Keratinocyte (primary cell): ENCODE measurements at regions not wholly inside any gene's neighbourhood (a gene's known extent, or its start where the extent isn't known, plus 50 kb on each side); places are given as distances from the start of the nearest gene placed in this dataset.

ENCODE experiments used
- DNase-seq: peaks from one replicate; pipeline ENCODE4 v3.0.0-alpha.2; 2011; ENCODE audit warnings: low read depth, missing footprints, low spot score
- FAIRE-seq: peaks from 2 replicates; lab custom pipeline; 2011; peaks lifted over from hg19 to GRCh38; lab: Jason Lieb, UNC
- H2AFZ ChIP-seq: 2 replicates; pipeline ENCODE4 v1.6.0; 2012; ENCODE audit warnings: low read length, control low read depth, inconsistent platforms; ENCODE audit not compliant: control insufficient read depth
- H3K27ac ChIP-seq: 2 replicates; pipeline ENCODE4 v1.5.1; 2011; ENCODE audit warnings: low read length; ENCODE audit not compliant: control insufficient read depth, insufficient read depth
- H3K27me3 ChIP-seq: 3 replicates; pipeline ENCODE4 v1.6.0; 2011; ENCODE audit warnings: low read length; ENCODE audit not compliant: control insufficient read depth, insufficient read depth; ENCODE audit errors: extremely low read depth
- H3K36me3 ChIP-seq, 2 experiments: 2 replicates in 1 of 2; 3 replicates in 1 of 2; pipeline ENCODE4 v1.5.1; 2011; ENCODE audit warnings: low read length in 2 of 2, mild to moderate bottlenecking in 1 of 2; ENCODE audit not compliant: control insufficient read depth in 2 of 2, insufficient read depth in 2 of 2; ENCODE audit errors: extremely low read depth in 1 of 2
- H3K4me1 ChIP-seq: 3 replicates; pipeline ENCODE4 v1.5.1; 2011; ENCODE audit warnings: low read length; ENCODE audit not compliant: control insufficient read depth, insufficient read depth; ENCODE audit errors: extremely low read depth
- H3K4me2 ChIP-seq: 3 replicates; pipeline ENCODE4 v1.6.0; 2011; ENCODE audit warnings: low read depth, low read length; ENCODE audit not compliant: control insufficient read depth, insufficient read depth; ENCODE audit errors: extremely low read depth
- H3K4me3 ChIP-seq, 3 experiments: fragments of 200-600 bp in 1 of 3; sonication (generic) in 1 of 3; 2 replicates in 2 of 3; 3 replicates in 1 of 3; pipeline ENCODE4 v1.5.1; 2011 to 2016; ENCODE audit warnings: low read length in 3 of 3, mild to moderate bottlenecking in 3 of 3, control low read depth in 2 of 3, inconsistent platforms in 1 of 3, low read depth in 1 of 3, mixed read lengths in 1 of 3, mixed run types in 1 of 3, moderate library complexity in 1 of 3; ENCODE audit not compliant: control insufficient read depth in 2 of 3, insufficient read depth in 2 of 3; ENCODE audit errors: extremely low read depth in 1 of 3
- H3K79me2 ChIP-seq: 2 replicates; pipeline ENCODE4 v1.6.0; 2012; ENCODE audit warnings: low read length; ENCODE audit not compliant: control insufficient read depth, insufficient read depth
- H3K9ac ChIP-seq: 3 replicates; pipeline ENCODE4 v1.6.0; 2011; ENCODE audit warnings: low read length; ENCODE audit not compliant: control insufficient read depth, insufficient read depth; ENCODE audit errors: extremely low read depth
- H3K9me1 ChIP-seq: 3 replicates; pipeline ENCODE4 v1.6.0; 2011; ENCODE audit warnings: low read length; ENCODE audit not compliant: control insufficient read depth, insufficient read depth; ENCODE audit errors: extremely low read depth
- H3K9me3 ChIP-seq: 2 replicates; pipeline ENCODE4 v1.5.1; 2012; ENCODE audit warnings: low read depth, low read length; ENCODE audit not compliant: control insufficient read depth
- H4K20me1 ChIP-seq: 3 replicates; pipeline ENCODE4 v1.6.0; 2011; ENCODE audit warnings: low read length; ENCODE audit not compliant: control insufficient read depth, insufficient read depth; ENCODE audit errors: extremely low read depth
- EZH2 ChIP-seq: IDR thresholded peaks from one replicate; pipeline ENCODE4 v1.6.1; 2012; ENCODE audit warnings: inconsistent platforms, mild to moderate bottlenecking, low read length, moderate library complexity
- dilution Hi-C: fragments of 300-500 bp; cut with MboI; formaldehyde crosslinking; loops from one replicate; pipeline ENCODE4 v1.7.0; 2020; ENCODE audit warnings: low sequenced_read_pairs; ENCODE audit not compliant: extremely low pct_ligation_motif_present
- TF ChIP-seq, protein P1 (sequence below), 3 experiments: IDR thresholded peaks in 1 of 3; conservative IDR thresholded peaks in 1 of 3; optimal IDR thresholded peaks in 1 of 3; 2 replicates in 2 of 3; 3 replicates in 1 of 3; pipeline versions ENCODE3 to v1.5.1; 2011; ENCODE audit warnings: low read length in 3 of 3, mild to moderate bottlenecking in 3 of 3, moderate library complexity in 2 of 3, control low read depth in 1 of 3, inconsistent platforms in 1 of 3; ENCODE audit not compliant: insufficient read depth in 2 of 3; ENCODE audit errors: extremely low read depth in 1 of 3

GRCh38 chr14:30445852-30446251, 113.1 kb upstream of the G2E3 start:
- dilution Hi-C loops, result no loop called here
- Histone ChIP-seq H3K79me2 (no peaks in the 10 kb centered on the region), H3K4me2 (no peak overlapping the region), H3K9ac (no peak overlapping the region), H4K20me1 (no peaks in the 10 kb centered on the region), H3K4me3 (no peak overlapping the region), H3K27me3 (no peaks in the 10 kb centered on the region), H3K4me1 (no peaks in the 10 kb centered on the region), H2AFZ (no peak overlapping the region), H3K9me1 (no peaks in the 10 kb centered on the region), H3K36me3 (no peaks in the 10 kb centered on the region), H3K9me3 (no peaks in the 10 kb centered on the region), H3K27ac (no peak overlapping the region)
- DNase-seq, result no peak
- no peak for TF ChIP-seq EZH2
- TF ChIP-seq, protein P1, sequence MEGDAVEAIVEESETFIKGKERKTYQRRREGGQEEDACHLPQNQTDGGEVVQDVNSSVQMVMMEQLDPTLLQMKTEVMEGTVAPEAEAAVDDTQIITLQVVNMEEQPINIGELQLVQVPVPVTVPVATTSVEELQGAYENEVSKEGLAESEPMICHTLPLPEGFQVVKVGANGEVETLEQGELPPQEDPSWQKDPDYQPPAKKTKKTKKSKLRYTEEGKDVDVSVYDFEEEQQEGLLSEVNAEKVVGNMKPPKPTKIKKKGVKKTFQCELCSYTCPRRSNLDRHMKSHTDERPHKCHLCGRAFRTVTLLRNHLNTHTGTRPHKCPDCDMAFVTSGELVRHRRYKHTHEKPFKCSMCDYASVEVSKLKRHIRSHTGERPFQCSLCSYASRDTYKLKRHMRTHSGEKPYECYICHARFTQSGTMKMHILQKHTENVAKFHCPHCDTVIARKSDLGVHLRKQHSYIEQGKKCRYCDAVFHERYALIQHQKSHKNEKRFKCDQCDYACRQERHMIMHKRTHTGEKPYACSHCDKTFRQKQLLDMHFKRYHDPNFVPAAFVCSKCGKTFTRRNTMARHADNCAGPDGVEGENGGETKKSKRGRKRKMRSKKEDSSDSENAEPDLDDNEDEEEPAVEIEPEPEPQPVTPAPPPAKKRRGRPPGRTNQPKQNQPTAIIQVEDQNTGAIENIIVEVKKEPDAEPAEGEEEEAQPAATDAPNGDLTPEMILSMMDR (optimal IDR thresholded peaks at IDR 0.05 in 1 of 3, IDR thresholded peaks at IDR 0.05 in 1 of 3, conservative IDR thresholded peaks at IDR 0.05 in 1 of 3; ENCODE audit: extremely low read depth in 1 of 3, insufficient read depth in 2 of 3, low read length in 3 of 3), result no peak
- FAIRE-seq, result no peak

DNA sequence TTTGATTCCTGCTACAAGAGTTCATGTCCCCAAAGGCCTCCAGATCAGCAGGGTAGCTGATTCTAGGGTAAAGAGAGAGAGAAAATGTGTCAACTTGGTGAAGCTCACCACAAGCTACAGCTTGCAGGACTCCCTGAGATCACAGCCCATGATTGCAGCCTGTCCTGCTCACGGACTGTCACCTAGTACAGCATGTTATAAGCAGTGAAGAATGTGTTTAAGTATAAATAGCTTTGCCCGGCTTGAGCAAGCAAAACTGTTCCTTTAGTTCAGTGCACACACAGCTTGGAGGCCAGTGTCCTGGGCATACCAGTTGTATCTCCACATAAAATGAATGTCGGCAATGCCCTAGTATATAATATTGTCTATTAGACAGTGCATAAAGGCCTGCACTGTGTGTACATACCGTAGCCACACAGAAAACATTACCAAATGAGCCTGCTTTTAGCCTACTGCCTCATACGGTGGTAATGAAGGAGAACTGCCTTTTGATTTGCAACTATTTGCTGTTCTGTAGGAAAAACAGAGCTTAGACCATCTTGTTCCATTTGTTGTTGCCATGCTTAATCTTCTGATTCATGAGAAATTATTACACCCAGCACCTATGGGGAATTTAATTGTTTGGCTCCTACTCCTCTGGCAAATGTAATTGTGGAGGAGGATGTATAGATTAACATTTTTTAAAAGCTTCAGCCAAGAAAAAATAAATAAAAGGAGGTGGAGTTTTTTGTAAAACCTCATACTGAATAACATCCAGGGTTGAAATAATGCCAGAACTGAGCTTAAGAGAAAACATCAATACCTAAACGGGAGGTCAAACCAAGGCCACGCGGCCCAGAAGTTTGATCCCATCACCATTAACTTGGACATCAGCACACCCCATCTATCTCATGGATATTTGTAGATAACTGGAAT, 108.1 kb upstream of the G2E3 start:
- FAIRE-seq, result no peak
- dilution Hi-C loops, result no loop called here
- no peaks in the 10 kb centered on the region for H3K4me1 ChIP-seq
- no peaks in the 10 kb centered on the region for H3K27me3 ChIP-seq
- no peaks in the 10 kb centered on the region for H4K20me1 ChIP-seq
- no peak for DNase-seq
- no peak overlapping the region for H2AFZ ChIP-seq
- no peaks in the 10 kb centered on the region for H3K79me2 ChIP-seq
- no peaks in the 10 kb centered on the region for H3K36me3 ChIP-seq
- no peaks in the 10 kb centered on the region for H3K9me1 ChIP-seq
- no peak for TF ChIP-seq EZH2
- TF ChIP-seq, protein P1 (optimal IDR thresholded peaks at IDR 0.05 in 1 of 3, IDR thresholded peaks at IDR 0.05 in 1 of 3, conservative IDR thresholded peaks at IDR 0.05 in 1 of 3; ENCODE audit: extremely low read depth in 1 of 3, insufficient read depth in 2 of 3, low read length in 3 of 3), result no peak
- H3K9ac ChIP-seq, result no peak overlapping the region
- no peak overlapping the region for H3K27ac ChIP-seq
- no peak overlapping the region for H3K4me3 ChIP-seq
- no peak overlapping the region for H3K4me2 ChIP-seq
- no peaks in the 10 kb centered on the region for H3K9me3 ChIP-seq
